HFFc6 (cell line): ENCODE measurements at regions not wholly inside any gene's neighbourhood (a gene's known extent, or its start where the extent isn't known, plus 50 kb on each side); places are given as distances from the start of the nearest gene placed in this dataset.
"Not testable (repeated sequence)": the region's sequence is repeated elsewhere in the genome, so short reads cannot be mapped to it uniquely, and the experiment has no call there.

ENCODE experiments used
- DNase-seq: peaks from one replicate; pipeline ENCODE4 v3.0.0-alpha.2; 2018
- H3K27ac Mint-ChIP-seq: 2 replicates; pipeline ENCODE4 v1.8.0; 2020; ENCODE audit warnings: mild to moderate bottlenecking, mixed read lengths
- H3K27me3 Mint-ChIP-seq: 2 replicates; pipeline ENCODE4 v1.8.0; 2021; ENCODE audit warnings: mild to moderate bottlenecking, moderate library complexity, mixed read lengths; ENCODE audit not compliant: insufficient read depth
- H3K36me3 Mint-ChIP-seq: 2 replicates; pipeline ENCODE4 v1.8.0; 2021; ENCODE audit warnings: low read depth, mixed read lengths
- H3K4me1 Mint-ChIP-seq: 2 replicates; pipeline ENCODE4 v1.8.0; 2020; ENCODE audit warnings: low read depth, mixed read lengths
- H3K4me3 Mint-ChIP-seq: 2 replicates; pipeline ENCODE4 v1.8.0; 2020; ENCODE audit warnings: mild to moderate bottlenecking, moderate library complexity, mixed read lengths
- H3K9me3 Mint-ChIP-seq: 2 replicates; pipeline ENCODE4 v1.8.0; 2020; ENCODE audit warnings: mild to moderate bottlenecking, mixed read lengths
- CTCF ChIP-seq: fragments of 200-600 bp; sonication (generic); IDR thresholded peaks from 2 replicates; pipeline ENCODE4 v1.5.0; 2021; ENCODE audit warnings: antibody characterized with exemption, mild to moderate bottlenecking

DNA sequence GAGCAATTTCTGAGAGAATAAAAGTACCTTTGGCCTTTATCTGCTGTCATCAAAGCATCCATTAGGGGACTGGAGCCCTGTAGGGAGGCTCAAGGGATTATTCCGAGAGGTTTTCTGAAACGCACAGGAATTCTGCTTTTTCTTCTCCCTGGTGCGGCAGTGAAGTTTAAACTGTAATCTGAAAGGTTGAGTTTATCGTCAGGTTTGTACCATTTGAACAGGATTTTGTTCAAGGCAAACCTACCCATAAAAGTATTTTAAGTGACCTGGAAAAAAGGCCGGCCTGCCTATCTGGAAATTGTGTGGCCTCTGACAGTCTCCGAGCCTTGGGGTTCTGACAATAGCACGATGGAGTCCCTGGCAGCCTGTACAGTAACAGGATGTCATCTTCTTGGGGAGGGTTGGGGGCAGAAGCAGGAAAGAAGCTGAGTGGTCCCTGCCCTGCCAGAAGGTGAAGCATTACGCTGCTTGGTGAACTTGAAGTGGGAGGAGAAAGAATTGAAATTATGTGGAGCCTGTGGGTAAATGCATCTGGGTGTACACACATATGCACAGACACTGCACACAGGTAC, 272.0 kb downstream of the CYRIA start:
- H3K27ac Mint-ChIP-seq = no peak overlapping the region
- H3K27me3 Mint-ChIP-seq = no peaks in the 10 kb centered on the region
- H3K36me3 Mint-ChIP-seq = no peaks in the 10 kb centered on the region
- DNase-seq = no peak
- no peaks in the 10 kb centered on the region for H3K4me1 Mint-ChIP-seq
- no peak overlapping the region for H3K4me3 Mint-ChIP-seq
- H3K9me3 Mint-ChIP-seq = peaks cover 16% of the 10 kb centered on the region
- TF ChIP-seq CTCF = no peak

DNA sequence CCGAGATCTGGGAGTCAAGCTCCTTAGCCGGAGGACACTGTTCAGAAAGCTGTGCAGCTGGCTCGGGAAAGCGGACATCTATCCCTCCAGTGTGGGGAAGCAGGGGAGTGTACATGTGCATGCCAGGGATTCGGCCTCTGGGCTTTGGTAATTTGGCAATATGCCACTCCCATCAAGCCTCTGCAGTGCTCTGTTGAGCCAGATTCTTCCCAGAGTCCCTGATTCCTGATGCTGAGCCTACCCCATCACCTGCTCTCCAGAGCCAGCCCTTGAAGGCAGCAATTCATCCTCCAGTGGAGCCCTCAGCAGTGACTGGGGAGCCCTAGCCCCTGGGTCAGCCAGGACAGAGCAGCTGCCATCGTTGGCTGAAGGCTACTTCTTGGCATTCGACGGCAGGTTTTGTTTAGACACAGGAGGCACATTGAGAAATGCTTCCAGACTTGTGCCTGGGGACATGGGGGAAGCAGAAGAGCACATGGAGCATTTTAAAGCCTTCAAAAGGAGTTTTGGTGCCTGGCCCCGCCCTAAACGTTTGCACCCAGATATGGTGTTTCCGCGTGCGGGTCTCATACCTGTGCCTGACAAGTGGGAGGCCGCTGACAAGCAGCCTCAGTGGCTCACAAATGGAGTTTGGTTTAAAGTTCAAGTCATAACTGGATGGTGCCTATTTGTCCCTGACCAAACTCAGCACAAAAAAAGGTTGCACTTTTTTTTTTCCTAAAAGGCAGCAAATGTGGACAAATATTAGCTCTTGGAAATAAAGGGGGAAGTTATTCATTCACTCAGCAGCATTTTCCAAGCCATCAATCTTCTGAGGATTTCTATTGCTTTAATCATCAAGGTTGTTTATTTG, 272.8 kb downstream of the CYRIA start:
- peaks cover 18% of the 10 kb centered on the region for H3K9me3 Mint-ChIP-seq
- no peak overlapping the region for H3K4me3 Mint-ChIP-seq
- no peaks in the 10 kb centered on the region for H3K4me1 Mint-ChIP-seq
- no peaks in the 10 kb centered on the region for H3K27me3 Mint-ChIP-seq
- no peak overlapping the region for H3K27ac Mint-ChIP-seq
- no peak for TF ChIP-seq CTCF
- DNase-seq = no peak
- H3K36me3 Mint-ChIP-seq = no peaks in the 10 kb centered on the region

GRCh38 chr2:16391986-16392385, 273.6 kb downstream of the CYRIA start:
- TF ChIP-seq CTCF = no peak
- no peak overlapping the region for H3K4me3 Mint-ChIP-seq
- no peaks in the 10 kb centered on the region for H3K4me1 Mint-ChIP-seq
- H3K36me3 Mint-ChIP-seq = no peaks in the 10 kb centered on the region
- H3K27me3 Mint-ChIP-seq = no peaks in the 10 kb centered on the region
- no peak overlapping the region for H3K27ac Mint-ChIP-seq
- DNase-seq = no peak
- H3K9me3 Mint-ChIP-seq = peaks cover 13% of the 10 kb centered on the region

DNA sequence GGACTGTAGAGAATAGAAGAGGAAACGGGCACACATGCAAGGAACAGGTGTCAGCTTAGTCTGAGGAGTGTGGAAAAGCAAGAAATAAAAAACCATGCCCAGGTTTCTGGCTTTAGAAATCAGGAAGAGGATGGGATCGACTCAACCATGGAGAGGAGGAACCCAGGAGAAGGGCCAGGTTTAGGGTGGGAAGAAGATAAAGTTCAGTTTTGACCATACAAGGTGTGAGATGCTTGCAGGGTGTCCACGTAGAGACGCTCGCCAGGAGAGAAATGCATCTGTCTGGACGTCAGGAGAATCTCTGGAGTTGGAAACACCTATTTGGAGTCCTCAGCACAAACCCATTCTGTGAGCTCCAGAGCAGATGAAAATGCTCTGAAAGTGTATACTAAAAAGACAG, 275.1 kb downstream of the CYRIA start:
- DNase-seq = no peak
- no peaks in the 10 kb centered on the region for H3K27me3 Mint-ChIP-seq
- no peak overlapping the region for H3K4me3 Mint-ChIP-seq
- no peak overlapping the region for H3K27ac Mint-ChIP-seq
- TF ChIP-seq CTCF = no peak
- peaks cover 16% of the 10 kb centered on the region for H3K9me3 Mint-ChIP-seq
- no peaks in the 10 kb centered on the region for H3K4me1 Mint-ChIP-seq
- no peaks in the 10 kb centered on the region for H3K36me3 Mint-ChIP-seq

DNA sequence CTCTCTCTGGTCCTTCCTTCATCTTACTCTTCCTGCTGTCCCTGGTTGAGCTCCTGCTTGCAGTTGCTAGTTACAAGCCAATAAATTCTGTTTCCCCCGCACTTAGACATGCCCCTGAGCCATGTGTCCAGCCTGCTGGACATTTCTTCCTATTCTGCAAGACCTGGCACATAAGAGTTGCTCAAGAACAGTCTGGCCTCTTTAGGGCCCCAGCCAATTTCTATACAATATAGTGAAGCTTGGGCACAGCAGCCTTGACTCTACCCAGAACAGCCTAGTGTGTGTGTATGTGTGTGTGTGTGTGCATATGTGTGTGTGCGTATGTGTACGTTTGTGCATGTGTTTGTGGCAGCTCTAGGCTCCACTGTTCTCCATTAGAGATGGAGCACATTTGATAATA, 276.0 kb downstream of the CYRIA start:
- no peak for TF ChIP-seq CTCF
- no peaks in the 10 kb centered on the region for H3K27me3 Mint-ChIP-seq
- peaks cover 24% of the 10 kb centered on the region for H3K9me3 Mint-ChIP-seq
- DNase-seq = no peak
- H3K36me3 Mint-ChIP-seq = no peaks in the 10 kb centered on the region
- H3K4me3 Mint-ChIP-seq = no peak overlapping the region
- H3K27ac Mint-ChIP-seq = no peak overlapping the region
- no peaks in the 10 kb centered on the region for H3K4me1 Mint-ChIP-seq

DNA sequence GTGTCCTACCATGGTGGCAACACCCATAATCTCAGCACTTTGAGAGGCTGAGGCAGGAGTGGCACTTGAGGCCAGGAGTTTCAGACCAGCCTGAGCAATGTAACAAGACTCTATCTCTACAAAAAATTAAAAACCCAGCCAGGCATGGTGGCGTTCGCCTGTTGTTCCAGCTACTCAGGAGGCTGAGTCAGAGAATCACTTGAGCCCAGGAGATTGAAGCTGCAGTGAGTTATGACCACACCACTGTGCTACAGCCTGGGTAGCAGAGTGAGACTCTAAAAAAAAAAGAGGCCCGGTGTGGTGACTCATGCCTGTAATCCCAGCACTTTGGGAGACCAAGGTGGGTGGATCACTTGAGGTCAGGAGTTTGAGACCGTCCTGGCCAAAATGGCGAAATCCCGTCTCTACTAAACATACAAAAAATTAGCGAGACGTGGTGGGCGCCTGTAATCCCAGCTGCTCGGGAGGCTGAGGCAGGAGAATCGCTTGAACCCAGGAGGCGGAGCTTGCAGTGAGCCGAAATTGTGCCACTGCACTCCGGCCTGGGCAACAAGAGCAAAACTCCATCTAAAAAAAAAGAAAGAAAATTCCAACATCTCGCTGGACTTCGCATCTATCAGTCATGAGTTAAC, 277.3 kb downstream of the CYRIA start:
- DNase-seq, H3K27me3 Mint-ChIP-seq, H3K27ac Mint-ChIP-seq, H3K4me3 Mint-ChIP-seq, H3K36me3 Mint-ChIP-seq, H3K4me1 Mint-ChIP-seq: not testable (repeated sequence)
- H3K9me3 Mint-ChIP-seq = peaks cover 32% of the 10 kb centered on the region
